PFSK-1 (cell line): ENCODE measurements at regions not wholly inside any gene's neighbourhood (a gene's known extent, or its start where the extent isn't known, plus 50 kb on each side); places are given as distances from the start of the nearest gene placed in this dataset.

ENCODE experiments used
- FOXP2 ChIP-seq: optimal IDR thresholded peaks from 2 replicates; pipeline ENCODE3; 2011; ENCODE audit warnings: borderline replicate concordance, control low read depth, inconsistent platforms; ENCODE audit not compliant: insufficient read depth; ENCODE audit errors: extremely low read length, extremely low read depth
- POLR2AphosphoS5 ChIP-seq: IDR thresholded peaks from 2 replicates; pipeline ENCODE4 v1.6.1; 2012; ENCODE audit warnings: low read depth, mild to moderate bottlenecking, control low read depth, low read length, moderate library complexity
- SIN3A ChIP-seq: IDR thresholded peaks from 2 replicates; pipeline ENCODE4 v1.6.1; 2012; ENCODE audit warnings: mild to moderate bottlenecking, low read length, moderate library complexity, borderline replicate concordance; ENCODE audit not compliant: insufficient read depth
- TAF1 ChIP-seq: IDR thresholded peaks from 2 replicates; pipeline ENCODE4 v1.6.1; 2012; ENCODE audit warnings: low read length, control low read depth, borderline replicate concordance; ENCODE audit not compliant: insufficient read depth
- TF ChIP-seq, protein P1 (sequence below), 2 experiments: IDR thresholded peaks; 2 replicates each; pipeline versions ENCODE4 v1.6.1 to v1.8.0; 2011 to 2012; ENCODE audit warnings: low read depth in 2 of 2, low read length in 2 of 2, control low read depth in 1 of 2, inconsistent platforms in 1 of 2, mild to moderate bottlenecking in 1 of 2, moderate library complexity in 1 of 2; ENCODE audit not compliant: insufficient read depth in 1 of 2

DNA sequence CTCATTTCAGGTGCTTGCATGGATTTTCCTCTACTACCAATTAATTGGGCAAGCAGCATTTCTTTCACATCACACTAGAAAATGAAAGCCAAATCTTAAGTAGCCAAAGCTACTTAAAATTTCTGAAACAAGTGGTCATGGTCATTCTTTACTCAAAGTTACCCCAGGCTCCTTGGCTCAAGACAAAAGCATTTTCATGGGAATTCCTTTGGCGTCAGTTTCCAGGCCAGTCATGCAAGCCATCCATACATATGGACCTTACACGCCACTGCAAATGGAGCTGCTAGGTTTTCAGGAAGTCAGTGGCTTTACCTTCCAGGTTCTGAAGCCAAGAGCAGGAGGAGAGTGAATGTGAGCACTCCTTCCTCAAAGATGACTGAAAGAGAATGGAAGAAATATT is 83.7 kb upstream of the IL12A start:
- TF ChIP-seq, protein P1, sequence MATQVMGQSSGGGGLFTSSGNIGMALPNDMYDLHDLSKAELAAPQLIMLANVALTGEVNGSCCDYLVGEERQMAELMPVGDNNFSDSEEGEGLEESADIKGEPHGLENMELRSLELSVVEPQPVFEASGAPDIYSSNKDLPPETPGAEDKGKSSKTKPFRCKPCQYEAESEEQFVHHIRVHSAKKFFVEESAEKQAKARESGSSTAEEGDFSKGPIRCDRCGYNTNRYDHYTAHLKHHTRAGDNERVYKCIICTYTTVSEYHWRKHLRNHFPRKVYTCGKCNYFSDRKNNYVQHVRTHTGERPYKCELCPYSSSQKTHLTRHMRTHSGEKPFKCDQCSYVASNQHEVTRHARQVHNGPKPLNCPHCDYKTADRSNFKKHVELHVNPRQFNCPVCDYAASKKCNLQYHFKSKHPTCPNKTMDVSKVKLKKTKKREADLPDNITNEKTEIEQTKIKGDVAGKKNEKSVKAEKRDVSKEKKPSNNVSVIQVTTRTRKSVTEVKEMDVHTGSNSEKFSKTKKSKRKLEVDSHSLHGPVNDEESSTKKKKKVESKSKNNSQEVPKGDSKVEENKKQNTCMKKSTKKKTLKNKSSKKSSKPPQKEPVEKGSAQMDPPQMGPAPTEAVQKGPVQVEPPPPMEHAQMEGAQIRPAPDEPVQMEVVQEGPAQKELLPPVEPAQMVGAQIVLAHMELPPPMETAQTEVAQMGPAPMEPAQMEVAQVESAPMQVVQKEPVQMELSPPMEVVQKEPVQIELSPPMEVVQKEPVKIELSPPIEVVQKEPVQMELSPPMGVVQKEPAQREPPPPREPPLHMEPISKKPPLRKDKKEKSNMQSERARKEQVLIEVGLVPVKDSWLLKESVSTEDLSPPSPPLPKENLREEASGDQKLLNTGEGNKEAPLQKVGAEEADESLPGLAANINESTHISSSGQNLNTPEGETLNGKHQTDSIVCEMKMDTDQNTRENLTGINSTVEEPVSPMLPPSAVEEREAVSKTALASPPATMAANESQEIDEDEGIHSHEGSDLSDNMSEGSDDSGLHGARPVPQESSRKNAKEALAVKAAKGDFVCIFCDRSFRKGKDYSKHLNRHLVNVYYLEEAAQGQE (IDR thresholded peaks at IDR 0.05; ENCODE audit: insufficient read depth in 1 of 2, low read depth in 2 of 2, low read length in 2 of 2) = no peak
- no peak for TF ChIP-seq FOXP2
- no peak for TF ChIP-seq TAF1
- no peak for TF ChIP-seq SIN3A
- TF ChIP-seq POLR2AphosphoS5 = no peak

DNA sequence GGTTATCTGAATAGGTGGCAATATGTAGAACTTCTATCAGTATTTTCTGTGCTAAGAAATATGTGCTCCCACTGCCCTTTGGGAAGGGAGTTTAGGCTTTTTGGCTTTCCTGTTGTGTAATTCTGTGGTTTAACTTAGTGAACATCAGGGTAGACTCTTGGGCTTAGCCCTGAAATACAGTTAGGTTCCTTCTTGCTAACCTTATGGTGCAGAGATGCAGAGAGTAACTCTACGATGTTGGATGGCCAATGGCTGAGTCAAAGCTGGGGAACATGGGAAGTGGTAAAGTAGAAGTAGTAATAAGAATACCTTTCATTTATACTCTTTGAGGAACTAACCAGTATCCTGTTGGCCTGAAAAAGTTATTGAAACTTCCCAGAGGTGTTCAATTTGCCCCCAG is 80.8 kb upstream of the IL12A start:
- TF ChIP-seq TAF1 (no peak), POLR2AphosphoS5 (no peak), FOXP2 (no peak), SIN3A (no peak)
- TF ChIP-seq, protein P1 (IDR thresholded peaks at IDR 0.05; ENCODE audit: insufficient read depth in 1 of 2, low read depth in 2 of 2, low read length in 2 of 2) = no peak

DNA sequence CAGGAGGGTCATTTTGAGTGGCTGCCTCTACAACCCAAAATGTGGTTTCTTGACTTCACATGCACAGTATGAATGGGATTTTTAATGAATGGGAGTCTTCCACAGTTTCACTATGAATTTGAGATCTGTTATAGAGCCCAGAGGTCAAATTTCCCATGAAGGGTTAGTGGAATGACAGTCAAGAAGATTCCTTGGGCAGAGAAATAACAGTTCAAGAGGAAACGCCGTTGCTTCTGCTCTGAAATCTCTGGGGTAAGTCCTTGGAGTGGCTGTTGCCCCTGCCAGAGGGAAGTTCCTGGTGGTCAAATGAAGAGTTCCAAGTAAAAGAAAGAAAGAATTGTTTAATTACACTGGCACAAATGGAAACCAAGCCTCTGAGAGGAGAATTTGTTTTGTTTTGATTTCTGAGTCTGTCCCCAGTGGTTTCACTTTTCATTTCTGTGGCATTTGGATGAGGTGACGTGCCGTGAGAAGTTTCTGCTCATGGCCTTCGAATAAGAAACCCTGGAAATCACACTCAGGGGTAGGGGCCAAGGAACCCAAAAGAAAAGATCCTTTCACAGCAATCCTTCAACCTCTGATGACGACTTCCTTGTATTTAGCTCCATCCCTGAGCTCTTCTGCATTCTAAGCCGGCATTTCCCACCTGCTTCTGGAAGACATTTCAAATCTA is 77.5 kb upstream of the IL12A start:
- TF ChIP-seq FOXP2 = no peak
- TF ChIP-seq TAF1 = no peak
- TF ChIP-seq POLR2AphosphoS5 = no peak
- no peak for TF ChIP-seq SIN3A
- TF ChIP-seq, protein P1 (IDR thresholded peaks at IDR 0.05; ENCODE audit: insufficient read depth in 1 of 2, low read depth in 2 of 2, low read length in 2 of 2) = no peak

DNA sequence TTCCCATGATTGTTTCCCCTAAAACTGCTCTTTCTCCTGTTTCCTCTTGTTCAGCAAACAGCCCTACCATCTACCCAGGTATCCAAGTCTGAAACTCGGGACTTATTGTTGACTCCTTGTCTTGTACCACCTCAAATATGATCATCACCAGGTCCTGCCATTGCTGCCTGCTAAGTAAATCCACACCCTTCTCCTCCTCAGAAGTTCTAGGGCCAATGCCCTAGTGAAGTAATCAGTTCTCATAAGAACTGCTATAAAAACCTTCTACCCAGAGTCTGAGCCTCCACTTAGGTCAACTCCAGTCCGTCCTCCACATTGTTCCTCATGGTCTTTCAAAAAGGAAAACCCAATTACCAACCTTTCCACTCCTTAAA is 77.0 kb upstream of the IL12A start:
- TF ChIP-seq TAF1 (no peak), SIN3A (no peak), POLR2AphosphoS5 (no peak), FOXP2 (no peak)
- TF ChIP-seq, protein P1 (IDR thresholded peaks at IDR 0.05; ENCODE audit: insufficient read depth in 1 of 2, low read depth in 2 of 2, low read length in 2 of 2) = no peak

DNA sequence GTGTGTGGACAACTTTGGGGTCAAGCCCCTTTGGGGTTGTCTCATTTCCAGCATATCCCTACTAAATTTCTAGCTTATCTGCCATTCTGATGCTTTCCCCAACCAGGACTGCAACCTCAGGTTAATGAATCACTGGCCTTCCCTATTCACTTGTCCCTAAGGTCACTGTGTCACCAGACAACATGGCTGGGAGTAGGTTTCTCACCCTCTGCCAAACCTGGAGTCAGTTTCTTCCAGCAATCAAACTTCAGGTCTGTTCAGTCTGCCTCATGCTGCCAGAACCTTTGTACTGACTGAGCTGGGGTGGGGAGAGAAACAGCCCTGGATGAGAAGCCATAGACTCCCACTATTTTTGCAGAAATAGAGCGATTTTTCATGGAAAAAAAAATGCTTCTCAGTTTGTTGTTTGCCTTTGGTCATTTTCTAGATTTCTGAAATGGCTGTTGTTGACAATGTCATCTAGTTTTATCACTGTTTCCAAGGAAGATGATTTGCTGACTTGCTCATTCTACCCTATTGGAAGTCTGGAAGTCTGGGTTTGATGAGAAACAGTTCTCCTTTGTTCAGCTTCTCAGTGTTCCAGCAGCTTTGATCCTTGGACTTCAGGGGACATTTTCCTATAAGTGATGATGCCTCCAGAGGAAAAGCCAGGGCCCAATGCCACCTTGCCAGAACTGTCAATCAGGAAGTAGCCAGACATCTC is 74.8 kb upstream of the IL12A start:
- TF ChIP-seq SIN3A (no peak), POLR2AphosphoS5 (no peak), FOXP2 (no peak), TAF1 (no peak)
- TF ChIP-seq, protein P1 (IDR thresholded peaks at IDR 0.05; ENCODE audit: insufficient read depth in 1 of 2, low read depth in 2 of 2, low read length in 2 of 2) = no peak
